GM19043 (cell line): ENCODE measurements at regions not wholly inside any gene's neighbourhood (a gene's known extent, or its start where the extent isn't known, plus 50 kb on each side); places are given as distances from the start of the nearest gene placed in this dataset.
"Not testable (repeated sequence)": the region's sequence is repeated elsewhere in the genome, so short reads cannot be mapped to it uniquely, and the experiment has no call there.

ENCODE experiments used
- ATAC-seq: cut with Tn5 transposase; IDR thresholded peaks from one replicate; pipeline ENCODE4 v1.9.1; 2021; ENCODE audit warnings: low read depth; ENCODE audit not compliant: unreplicated experiment

DNA sequence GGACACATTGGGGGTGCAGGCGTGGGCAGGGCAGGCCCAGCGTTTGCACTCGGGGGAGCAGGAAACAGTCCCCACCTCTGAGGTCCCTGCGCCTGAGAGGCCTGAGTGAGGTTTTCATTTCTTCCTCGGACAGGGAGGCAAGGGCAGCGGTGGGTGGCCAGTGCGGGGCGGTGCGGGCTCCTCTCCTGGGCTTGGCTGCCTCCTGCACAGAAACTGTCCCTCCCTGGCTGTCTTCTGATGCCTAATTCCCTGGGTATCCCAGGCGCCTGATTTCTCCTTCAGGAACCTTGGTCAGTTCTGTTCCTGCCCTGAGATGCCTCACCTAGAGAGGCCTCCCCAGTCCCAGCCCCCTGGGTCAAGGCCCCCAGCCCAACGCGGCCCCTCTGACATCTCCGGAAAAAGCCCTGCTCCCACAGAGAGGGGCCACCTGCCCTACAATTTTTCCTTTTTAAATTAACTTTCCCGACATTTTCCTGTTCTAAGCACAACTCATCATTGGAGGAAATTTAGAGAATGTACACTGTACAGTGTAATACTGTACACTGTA lies 260.3 kb downstream of the ADGRD1 start:
- ATAC-seq: no peak

DNA sequence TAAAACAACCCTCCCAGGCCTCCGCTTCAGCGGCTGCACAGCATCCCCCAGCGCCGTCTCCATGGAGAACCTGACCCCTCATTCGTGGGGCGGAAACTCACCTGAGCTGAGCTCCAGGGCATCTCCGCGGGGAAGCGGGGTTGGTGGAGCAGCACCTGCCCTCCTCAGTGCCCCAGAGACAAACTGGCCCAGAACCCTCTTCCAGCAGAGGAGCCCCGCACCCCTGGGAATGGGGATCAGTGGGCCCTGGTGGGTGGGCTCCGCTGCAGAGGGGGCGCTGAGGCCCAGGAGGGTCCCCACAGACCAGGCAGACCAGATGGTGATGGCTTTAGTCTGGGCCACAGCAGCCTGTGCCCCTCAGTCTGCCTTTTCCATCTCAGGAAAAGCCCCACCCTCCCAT lies 261.2 kb downstream of the ADGRD1 start:
- not testable (repeated sequence) for ATAC-seq

DNA sequence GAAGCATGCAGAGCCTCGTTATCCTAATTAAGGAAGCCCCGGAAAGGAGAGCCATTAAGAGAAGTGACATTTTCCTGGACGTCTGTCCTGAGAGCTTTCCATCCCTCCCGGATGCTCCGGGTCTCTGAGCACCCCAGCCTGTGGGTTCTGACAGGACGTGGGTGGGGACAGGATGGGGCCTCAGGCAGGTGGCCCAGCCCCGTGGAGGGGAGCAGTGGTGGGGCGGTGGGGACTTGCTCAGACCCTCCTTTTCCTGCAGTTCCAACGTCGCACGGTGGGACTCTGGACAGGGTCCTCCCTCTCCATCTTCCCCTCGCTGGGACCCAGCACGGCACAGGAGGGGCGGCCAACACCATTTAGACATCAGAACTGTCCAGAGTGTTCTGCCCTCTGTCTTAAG lies 262.9 kb downstream of the ADGRD1 start:
- not testable (repeated sequence) for ATAC-seq

DNA sequence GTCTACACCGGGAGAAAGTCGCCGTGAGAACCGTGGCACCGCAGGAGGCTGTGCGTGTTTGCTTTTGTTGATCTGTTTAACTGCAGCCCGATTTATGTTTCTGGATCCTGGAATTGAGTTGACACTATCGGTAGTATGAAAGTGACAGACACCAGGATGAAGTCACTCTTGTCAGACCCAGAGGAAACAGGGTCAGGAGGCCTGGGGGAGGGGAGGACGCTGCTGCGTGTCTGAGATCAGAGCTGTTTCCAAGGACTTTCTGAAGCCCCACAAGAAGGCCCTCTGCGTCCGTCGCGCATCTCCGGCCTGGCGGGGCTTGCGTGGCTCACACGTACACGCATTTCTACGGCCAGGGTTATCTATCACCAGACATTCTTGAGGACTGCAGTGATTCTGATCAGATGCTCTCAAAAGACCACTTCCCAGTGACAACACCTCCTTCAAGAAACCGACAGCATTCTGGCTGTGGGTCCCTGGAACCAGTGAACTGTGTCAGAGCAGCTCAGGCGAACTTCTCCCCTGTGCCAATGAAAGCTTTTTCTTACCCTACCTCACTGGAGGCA lies 263.4 kb downstream of the ADGRD1 start:
- ATAC-seq: no peak

DNA sequence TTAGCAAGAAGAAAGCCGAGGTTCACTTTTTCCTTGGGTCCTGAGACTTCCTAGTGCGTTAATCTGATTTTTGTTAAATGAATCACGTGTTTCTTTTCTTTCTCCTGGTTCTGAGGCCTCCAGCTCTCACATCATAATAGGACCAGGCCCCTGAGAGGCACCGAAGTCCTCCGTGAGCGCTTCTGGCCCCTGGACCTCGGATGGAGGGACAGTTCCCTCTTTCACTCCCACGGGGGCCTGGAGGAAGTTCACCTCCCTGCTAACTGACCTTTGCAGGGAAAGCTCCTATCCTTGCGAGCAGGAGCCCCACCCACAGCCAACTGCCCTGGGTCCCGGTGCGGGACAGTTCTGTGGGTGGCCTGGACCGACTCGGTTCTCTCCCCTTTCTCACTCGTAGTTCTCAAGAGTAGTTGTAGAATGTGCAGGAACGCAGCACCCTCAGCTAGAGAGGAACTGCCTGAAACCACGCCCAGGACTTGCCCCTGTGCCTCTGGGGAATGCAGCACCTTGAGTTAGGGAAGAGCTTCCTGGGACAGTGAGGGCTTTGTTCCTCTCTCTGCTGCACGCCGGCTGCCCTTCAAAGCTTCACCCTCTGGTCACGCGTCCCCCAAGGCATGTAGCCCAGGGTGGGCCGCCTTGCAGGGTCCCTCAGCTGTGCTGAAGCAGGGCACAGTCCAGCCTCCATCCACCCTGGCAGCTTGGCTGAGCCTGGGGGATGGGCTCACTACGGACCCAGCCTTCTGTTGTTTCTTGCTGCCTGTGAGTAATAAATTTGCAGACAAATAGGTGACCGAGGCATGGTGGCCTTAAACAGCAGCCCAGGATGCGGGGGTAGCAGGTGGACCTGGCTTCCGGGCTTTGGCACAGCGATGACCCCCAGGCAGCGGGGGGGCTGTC lies 264.6 kb downstream of the ADGRD1 start:
- ATAC-seq: peak; percentile 40

DNA sequence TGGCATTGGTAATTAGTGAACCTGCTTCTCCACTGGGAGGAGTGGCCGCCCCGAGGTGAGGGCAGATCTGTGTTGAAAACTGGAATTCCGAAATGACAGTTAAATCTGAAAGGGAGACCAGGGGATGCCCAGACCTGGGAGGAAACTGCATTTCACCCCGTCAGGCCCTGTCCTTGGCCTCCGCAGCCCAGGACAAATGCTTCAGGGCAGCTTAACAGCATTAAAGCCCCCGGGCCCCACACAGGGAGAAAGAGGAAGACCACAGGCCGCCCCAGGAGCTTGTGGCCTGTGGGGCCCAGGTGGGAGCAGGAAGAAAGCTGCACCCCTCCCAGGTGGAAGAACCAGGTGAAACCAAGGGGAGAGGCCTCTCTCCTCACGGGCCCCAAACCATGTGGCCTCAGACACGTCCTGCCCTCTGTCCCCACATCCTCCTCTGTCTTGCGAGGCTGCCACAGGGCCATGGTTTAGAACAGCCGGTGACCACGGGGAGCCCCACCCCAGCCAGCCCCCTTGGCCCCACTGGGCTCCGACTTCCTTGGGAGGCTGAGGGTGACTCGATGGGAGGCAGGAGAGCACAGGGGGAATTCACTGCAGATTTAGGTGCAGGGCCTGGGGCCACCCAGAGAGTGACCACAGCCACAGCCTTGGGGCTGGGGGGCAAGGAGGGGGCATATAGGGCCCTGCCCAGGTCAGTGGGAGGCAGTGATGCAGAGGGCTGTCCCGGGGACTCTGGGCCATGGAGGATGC lies 265.4 kb downstream of the ADGRD1 start:
- no peak for ATAC-seq

DNA sequence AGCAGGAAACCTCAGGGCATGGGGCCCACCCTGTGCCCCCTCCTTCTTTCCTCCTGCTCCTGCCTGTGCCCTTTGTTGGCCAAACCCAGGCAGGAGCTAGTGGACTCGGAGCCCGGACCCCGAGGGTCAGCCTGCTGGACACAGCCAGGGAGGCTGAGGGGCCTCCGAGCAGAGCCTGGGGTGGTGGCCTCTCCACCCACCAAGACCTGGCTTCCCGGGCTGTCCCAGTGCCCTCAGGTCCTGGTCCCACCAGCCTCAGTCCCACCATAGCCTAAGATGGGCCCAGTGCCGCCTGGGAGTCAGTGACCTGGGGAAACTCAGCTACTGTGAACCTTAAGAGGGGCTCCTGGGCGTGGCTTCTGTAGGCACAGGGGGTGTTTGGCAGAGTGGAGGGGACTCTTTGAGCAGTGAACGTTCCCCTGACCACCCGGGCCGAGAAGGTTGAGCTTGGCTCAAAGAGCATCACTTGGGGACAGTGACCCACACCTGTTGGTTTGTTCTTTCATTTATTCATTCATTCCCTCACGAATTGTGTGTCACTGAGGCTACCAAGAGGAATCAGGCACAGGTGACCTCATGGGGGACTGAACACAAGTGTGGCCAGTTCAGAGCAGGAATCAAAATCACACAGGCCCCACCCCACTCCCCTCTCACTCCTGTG lies 266.1 kb downstream of the ADGRD1 start:
- no peak for ATAC-seq

DNA sequence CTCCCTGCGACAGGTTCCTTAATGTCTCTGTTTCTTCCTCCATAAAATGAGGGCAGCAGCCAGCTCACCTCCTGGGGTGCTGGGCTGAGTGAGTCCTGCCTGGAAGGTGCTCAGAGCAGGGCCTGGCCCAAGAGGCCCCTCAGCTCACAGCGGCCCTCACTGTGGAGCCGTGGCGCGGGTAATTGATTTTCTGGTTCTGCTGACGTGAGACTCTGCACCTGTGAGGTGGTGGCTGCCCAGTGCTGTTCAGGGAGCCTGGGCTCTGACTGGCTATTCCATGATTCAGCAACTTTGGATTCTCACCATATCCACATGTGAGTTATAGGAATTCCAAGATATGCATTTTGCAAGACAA lies 266.6 kb downstream of the ADGRD1 start:
- no peak for ATAC-seq

DNA sequence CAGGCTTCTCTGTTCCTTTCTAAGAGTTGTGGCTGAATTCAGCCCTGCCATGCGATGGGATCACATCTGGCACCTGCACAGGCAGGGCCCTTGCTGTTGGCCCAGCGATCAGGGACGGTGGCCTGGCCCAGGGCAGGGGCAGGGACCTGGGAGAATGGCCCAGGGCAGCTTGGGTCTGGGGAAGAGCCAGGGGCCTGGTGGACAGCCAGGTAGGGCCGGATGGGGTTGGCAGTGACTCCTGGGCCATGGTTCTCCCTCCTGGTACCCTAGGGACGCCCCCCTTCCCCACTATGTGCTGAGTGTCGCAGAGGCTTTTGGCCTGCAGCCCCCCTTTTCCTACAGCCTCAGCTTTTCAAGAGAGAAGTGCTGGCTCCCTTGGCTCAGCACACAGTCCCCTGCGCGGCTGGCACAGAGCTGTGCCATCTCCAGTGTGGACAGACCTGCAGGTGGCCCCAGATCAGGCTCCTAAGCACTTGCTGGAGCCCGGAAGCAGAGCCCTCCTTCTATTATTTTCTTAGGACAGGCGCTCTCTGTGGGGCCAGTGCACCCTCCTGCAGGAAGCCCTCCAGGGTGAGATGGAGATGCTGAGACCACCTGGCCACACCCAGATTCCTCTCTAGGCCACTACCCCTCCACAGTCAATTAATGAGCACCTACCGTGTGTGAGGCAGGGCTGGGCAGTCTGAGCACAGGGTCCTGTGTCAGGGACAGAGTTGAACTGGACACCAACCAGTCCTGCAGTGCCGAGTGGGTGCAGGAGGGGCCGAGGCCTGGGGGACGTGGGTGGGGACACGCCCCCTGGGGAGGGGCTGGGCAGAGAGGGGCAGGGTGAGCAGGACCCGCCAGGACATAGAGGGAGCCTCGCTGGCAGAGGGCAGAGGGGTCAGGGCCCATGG lies 267.6 kb downstream of the ADGRD1 start:
- no peak for ATAC-seq

DNA sequence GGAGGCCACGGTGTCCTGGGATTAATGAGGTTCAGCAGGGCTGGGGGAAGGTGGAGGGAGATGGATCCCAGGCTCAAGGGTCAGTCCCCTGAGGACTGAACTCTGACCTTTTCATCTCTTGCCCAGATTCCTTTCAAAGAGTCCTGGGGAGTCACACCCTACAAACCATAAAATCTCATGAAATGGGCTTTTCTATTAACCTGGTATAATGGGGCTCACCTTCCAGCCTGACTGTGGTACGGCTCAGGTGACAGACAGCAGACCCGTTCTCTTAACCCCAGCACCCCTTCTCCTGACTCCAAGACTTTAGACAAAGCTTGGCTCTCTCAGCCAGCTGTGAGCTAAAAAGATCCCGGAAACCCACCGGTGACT lies 268.2 kb downstream of the ADGRD1 start:
- ATAC-seq: no peak

DNA sequence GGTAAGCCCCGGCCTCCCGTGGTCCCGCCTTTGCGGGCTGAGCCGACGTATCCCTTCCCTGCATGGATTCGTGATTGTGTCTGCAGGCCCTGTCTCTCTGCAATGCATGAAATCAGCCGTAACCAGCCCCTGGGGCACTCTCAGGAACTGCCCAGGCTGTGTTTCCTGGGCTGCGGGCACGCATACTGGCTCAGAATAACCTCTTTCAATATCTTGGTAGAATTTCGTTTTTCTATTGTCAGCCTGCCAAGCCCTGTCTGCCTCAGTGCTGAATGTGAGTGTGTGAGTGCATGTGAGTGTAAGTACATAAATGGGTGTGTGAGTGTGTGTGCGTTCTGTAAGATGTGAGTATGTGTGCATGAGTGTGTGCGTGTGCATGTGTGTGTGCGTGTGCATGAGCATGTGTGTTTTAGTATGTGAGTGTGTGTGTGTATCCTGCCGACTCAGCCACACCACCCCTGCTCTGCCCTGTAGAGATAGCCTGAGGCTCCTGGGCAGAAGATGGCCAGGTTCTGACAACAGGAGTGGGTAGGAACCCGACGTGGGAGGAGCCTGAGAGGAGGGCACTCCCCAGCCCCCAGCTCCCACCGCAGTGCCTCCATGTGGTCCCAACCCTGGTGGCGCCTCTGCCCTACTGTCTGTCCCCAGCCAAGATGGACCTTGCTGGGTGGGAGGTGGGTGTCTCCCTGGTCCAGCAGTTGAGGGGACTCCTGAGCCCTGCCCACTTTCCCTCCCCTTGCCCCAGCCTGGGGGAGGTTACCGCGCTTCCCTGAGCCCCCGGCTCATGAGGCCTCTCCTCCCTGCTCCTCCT lies 268.8 kb downstream of the ADGRD1 start:
- peak; percentile 50 for ATAC-seq

DNA sequence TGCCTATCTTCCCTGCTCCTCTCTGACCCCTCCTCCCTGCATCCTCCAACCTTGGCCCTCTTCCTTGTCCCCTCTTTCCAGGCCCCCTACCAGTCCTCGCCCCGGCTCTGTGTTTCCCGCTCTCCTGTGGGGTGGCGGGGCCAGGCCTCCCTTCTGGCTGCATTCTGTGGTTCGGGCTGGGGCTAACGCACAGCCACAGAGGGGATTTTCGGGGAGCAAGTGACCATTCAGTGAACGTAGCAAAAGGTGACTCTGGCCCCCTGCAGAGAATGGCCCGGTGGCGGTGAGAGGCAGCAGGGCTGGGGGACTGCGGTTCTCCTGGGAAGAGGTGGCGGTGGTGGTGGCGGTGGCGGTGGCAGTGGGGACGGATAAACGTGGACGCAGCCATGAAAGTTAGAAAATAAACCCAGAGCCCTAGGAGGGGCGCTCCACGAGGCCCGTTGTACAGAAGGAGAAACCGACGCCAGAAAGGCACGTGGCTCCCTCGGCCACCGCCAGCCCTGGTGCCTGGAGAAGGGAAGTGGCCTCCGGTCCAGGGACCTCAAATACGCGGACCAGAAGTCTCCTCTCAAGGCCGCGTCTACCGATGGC lies 269.6 kb downstream of the ADGRD1 start:
- no peak for ATAC-seq

DNA sequence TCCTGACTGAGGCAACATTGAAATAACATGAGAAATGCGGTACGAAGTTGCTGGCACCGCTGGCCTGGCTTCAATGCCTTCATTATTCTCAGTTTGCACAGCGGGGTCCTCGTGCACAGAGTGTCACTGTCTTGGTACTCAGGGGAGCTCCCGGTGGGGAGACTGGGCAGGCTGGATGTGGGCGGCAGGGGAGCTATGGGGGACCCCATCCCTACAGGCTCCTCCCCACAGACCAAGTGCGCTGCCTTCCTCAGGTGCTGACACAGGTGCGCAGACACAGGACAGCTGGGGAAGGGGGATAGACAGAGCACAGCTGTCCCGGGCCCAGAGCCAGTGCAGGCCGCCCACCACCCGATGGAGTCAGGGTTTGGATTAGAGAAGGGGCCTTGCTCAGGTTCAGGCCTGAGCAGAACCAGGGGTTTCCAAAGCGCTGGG lies 270.1 kb downstream of the ADGRD1 start:
- no peak for ATAC-seq

DNA sequence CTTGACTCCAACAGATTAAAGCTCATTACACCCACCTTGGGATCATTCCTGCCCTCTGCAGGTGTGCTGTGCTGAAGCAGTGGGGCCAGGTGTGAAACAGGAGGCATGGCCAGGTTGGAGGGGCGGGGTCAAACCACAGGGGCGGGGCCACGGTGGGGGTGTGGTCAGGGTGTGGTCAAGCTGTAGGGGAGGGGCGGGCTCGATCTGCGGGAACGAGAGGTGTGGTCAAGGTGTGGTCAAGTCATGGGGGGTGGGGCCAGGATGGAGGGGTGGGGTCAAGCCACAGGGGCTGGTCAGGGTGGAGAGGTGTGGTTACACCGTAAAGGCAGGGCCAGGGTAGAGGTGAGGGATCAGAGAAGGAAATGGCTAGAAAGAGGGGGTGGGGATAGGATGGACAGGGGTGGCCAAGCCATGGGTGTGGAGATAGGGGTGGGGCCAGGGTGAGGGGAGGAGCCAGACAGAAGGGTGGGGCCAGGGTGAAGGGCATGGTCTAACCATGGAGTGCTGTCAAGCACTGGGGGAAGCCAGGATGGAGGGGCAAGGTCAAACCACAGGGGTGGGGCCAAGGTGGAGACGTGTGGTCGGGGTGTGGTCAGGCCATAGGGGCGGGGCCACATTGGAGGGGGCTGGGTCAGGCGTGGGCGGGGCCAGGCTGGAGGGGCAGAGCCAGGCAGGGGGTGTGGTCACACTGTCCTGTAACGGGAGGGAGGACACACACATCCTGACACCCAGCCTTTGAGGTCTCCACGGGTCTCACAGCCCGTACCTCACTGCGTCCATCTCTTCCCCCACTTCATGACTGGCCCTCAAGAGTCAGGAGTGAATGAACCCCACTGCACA lies 270.7 kb downstream of the ADGRD1 start:
- ATAC-seq: not testable (repeated sequence)

DNA sequence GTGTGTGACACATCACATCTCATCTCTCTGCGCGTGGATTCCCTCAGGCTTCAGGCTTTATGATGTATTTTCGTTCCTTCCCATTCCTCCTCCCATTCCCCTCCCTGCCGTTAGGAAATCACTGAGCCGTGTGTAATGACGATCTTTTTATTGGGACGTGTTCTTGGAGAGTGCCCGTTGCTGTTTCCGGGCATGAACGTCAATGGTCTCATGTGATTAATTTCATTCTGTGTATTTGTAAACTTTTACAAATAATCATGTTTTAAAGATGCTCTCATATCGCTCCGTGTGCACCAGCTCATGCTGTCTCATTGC lies 271.3 kb downstream of the ADGRD1 start:
- not testable (repeated sequence) for ATAC-seq

DNA sequence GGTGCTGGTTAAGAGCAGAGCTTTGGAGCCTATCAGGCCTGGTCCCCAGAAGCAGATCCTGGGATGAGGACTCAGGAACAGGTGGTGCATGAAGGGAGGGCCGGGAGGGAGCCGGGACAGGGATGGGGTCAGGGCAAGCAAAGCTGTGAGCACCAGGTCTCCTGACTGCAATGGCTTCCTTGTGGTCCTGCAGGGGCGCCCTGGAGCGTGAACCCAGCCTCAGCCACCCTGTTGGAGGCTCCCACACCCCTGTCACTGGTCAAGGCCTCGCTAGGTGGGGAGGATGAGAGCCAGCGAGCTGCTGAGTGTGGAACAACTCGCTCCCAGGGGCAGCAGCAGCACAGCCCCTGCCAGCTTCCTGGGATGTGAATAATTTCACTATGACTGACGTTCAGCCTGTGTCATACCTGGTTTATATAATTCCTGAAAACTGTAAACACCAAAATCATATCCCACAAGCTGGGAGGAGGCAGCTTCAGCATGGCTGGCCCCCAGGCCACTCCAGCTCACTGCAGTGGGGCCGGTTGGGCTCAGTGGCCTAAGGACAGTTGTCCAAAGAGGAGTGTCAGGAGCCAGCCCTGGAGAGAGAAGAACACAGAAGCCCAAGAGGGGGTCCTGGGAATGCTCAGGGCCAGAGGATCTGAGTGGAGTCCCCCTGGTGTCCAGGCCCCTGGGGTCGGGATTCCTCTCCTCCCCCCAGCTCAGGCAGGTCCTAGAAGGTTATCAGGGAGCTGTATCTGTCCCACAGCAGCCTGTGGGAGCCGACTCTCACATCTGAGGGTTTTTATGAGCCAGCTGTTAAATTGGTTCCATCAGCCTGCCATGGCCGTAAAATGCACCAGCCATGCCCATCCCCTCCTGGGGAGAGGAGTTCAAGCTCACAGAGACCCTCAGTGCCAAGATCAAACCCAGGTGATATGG lies 272.9 kb downstream of the ADGRD1 start:
- no peak for ATAC-seq

DNA sequence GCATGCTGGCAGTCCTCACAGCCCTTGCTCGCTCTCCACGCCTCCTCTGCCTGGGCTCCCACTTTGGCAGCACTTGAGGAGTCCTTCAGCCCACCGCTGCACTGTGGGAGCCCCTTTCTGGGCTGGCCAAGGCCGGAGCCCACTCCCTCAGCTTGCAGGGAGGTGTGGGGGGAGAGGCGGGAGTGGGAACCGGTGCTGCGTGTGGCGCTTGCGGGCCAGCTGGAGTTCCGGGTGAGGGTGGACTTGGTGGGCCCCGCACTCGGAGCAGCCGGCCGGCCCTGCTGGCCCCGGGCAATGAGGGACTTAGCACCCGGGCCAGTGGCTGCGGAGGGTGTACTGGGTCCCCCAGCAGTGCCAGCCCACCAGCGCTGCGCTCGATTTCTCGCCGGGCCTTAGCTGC lies 273.9 kb downstream of the ADGRD1 start:
- not testable (repeated sequence) for ATAC-seq
